DMS 273 (cell line): ENCODE measurements at regions not wholly inside any gene's neighbourhood (a gene's known extent, or its start where the extent isn't known, plus 50 kb on each side); places are given as distances from the start of the nearest gene placed in this dataset.
"Not testable (repeated sequence)": the region's sequence is repeated elsewhere in the genome, so short reads cannot be mapped to it uniquely, and the experiment has no call there.

Experiments used
- DNase-seq: peaks from one replicate; lab custom pipeline; 2025; ENCODE audit not compliant: unreplicated experiment; lab: John Stamatoyannopoulos, UW

GRCh38 chr3:144023543-144023942, 51.9 kb downstream of the DIPK2A start:
- DNase-seq = not testable (repeated sequence)

- DNase-seq = no peak
Observed at GRCh38 chr3:144028798-144029411, 57.3 kb downstream of the DIPK2A start.

- DNase-seq = no peak
Observed at GRCh38 chr3:144029769-144030168, 58.1 kb downstream of the DIPK2A start.

DNA sequence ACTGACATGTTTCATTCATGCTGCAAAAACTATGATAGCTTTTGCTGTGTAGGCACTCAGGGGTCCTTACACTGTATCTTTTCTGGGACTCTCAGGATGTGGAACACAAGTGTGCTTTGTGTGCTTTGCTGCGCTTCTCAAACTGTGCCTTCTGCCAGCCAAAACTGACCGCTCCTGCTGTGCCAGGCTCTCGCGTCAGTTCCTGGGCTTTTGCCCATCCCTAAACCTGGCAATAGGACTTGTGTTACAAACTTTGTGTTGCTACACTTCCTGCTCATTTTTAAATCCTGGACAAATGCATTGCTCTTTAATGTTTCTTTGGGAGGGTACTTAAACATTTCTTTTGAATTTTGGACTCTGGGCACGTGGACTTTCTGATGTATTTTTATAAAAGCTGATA, 60.3 kb downstream of the DIPK2A start:
- DNase-seq = peak; percentile 45

DNA sequence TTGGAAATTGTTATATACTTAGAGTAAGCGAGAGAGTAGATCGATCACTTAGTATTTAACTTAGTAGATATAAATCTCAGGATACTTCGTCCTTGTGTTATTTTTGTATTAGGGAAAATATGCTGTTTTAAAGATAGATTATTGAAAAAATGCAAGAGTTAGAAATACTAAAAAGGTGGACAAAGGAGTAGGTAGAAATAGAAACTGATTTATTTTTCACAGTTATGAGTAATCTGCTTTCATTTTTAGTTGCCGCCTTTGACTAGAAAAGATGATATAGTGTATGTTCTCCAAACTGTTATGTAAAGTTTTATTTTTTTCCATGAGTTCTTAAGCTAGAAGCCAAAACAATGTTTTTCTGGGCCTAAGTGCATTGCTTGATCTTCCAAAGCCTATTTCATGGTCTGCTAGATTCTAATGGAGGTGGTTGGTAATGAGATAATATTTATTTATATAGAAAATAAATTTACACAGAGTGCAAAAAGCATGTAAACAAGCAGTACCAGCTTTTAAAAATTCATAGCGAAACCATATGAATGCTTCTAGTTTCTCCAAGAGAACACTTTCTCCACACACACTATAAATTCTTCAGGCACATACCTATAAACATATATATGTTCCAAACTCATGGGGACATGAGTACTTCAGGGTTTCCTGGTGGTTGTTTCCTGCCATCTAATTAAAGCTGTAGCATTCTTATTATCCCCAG, 61.1 kb downstream of the DIPK2A start:
- no peak for DNase-seq

DNA sequence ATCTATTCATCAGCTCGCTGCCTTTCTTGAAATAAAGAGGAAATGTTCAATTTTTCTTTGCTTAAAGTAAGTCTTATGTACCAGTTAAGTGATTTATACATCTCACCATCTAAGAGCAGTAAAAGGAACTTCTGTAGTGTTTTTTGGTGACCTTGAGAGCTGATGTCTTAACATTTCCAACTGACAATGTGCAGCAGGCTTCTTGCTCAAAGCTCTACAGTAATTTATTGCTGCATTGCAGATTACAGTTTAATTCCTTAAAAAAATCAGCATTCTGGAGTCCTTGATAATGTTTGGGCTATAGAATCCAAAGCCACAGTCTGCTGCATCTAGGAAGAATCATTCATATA, 61.6 kb downstream of the DIPK2A start:
- DNase-seq = no peak

DNA sequence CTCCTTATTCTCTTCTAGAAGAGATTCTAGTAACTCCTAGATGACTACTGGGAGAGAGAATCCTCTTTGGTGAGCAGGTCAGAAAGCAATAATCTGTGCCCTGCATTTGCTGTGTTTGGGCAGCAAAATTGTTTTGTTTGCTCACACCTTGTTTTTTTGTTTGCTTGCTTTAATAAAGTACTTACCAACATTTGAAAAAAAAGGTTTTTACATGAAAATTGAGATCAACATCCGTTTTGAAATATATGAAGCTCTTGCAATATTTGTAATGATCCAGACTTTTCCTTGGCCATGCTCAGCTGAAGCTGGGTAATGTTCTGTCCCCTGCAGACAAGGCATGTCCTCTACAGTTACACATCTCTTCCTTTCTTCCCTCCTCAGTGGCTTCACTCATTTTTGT, 62.2 kb downstream of the DIPK2A start:
- no peak for DNase-seq

DNA sequence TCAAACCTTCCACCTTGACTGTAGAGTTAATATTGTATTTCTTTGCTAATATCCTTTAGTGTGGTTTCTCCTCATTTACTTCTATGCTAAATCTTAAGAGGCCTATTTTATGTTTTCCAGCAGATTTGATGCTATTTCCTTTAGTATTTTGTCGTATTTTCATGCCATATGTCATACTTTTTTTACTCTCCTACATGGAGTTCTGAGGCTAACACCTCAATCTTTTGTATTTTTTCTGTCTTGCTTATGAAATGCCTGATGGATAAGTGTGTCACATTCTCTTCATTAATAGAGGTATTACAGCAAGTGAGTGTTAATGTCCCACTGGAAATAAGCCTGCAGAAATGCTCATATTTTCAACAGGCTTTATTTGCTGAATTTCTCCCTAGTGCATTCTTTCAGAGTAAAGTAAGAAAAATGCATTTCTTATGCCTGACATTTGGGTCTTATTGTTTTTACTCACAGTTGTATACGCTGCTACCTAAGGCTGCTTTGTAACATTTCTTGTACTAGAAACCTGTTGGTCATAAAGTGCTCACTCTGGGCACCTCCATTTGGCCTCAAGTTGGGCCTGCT, 63.2 kb downstream of the DIPK2A start:
- DNase-seq = no peak

DNA sequence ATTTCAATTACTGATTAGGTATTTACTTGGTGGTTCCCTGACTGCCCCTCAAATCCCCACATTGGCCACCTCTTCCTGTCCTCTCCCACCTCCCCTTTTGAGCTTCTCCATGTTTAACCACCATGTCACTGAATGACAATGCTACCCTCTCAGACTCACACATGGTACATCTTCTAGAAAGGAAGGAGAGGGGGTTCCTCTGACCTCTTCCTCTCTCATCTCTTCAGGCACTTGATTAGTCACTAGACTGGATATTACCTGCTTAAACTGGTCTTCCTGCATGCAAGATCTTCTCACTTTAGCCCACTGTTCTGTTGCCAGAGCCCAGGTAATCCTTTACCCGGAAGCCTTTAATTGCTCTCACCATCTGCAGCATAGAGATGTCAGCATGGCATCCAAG, 64.9 kb downstream of the DIPK2A start:
- DNase-seq = no peak

DNA sequence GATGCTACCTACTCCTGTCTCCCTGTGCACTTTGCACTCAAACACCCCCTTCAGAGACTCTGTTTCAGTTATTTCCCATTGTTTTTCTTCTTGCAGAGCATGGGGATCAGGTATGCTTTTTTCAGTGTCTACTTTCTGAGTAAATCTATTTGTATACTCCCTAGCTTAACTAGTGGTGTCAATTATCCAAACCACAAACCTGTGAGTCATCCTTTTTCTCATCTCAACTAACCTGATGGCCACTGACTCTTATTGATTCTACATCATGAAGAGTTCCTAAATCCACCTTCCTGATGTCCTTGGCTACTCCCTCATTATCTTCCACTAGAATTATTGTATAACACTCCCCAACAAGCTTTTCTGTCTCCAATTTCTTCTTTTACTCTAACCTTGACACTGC, 68.0 kb downstream of the DIPK2A start:
- DNase-seq = no peak

- DNase-seq = no peak
Observed at GRCh38 chr3:144041960-144042556, 70.4 kb downstream of the DIPK2A start.

DNA sequence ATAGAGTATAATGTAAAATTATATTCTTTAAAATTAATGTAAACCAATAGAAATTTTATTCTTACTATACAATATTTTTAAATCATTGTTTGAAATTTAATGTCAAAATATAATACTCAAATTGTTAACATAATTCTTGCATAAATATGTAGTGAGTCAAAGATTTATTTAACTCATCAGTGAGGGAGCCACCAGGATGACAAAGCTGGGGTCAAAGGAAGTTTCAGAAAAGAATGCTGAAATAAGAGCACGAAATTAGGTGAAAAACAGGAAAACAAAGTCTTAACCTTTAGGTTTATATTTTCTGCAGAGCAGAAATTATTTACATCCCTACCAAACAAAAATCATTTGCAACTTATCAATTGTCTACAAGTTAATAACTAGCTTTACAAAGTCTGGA, 74.1 kb downstream of the DIPK2A start:
- no peak for DNase-seq

DNA sequence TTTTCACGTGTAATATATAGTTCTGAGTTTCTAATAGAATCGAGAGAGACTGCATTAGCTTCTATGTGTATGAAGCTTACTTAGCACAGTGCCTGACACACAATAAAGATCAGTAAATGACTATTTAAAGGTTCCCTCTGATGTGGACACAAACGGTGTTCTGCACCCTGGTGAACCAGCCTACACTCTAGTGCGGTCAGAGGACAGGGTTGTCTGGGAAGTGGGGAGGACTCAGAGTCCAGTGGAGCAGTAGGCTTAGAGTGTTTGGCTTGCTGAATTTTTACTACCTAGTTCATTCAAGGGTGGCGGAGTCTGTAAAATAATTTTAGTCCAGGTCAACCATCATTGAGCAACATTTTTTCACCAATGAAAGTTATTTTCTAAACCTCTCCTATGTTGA, 77.8 kb downstream of the DIPK2A start:
- no peak for DNase-seq

GRCh38 chr3:144051211-144051610, 79.6 kb downstream of the DIPK2A start:
- DNase-seq = no peak

- DNase-seq = no peak
Observed at GRCh38 chr3:144052275-144052674, 80.7 kb downstream of the DIPK2A start.

DNA sequence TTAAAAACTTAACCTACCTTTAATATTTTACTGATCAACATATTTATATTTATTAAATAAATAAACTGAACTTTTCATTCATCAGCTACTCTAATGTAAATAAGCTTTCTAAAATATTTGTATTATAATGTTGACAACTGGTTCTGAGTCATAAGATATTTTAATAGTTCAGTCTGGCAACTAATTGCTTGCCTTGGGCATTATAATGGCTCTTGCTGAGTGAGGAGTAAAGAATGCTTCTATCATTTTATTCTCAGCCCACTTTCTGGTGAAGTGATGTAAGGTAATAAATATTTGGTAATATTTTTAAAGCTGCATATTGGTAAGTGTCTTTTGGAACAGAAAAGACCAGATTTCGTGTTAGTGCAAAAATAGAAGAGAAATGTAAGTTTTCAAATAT, 81.5 kb downstream of the DIPK2A start:
- no peak for DNase-seq

DNA sequence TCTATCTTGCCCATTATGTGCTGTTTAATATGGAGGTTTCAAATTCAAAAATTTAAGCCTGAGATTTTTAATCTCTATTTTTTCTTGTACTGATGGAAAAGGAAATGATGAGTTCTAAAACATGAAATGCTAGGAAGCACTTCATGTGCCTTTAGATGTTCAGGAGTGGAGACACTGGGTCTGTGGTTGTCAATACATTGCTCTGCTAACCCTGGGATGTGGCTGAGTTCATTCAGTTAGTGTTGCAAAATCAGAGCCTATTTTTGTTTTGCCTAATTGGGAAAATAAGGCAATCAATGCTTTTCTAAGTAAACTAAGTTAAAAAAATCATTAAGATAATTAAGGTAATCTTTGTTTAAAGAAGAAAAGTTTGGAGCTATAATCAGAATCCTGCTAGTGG, 83.1 kb downstream of the DIPK2A start:
- no peak for DNase-seq

- no peak for DNase-seq
Observed at GRCh38 chr3:144055604-144056003, 84.0 kb downstream of the DIPK2A start.

DNA sequence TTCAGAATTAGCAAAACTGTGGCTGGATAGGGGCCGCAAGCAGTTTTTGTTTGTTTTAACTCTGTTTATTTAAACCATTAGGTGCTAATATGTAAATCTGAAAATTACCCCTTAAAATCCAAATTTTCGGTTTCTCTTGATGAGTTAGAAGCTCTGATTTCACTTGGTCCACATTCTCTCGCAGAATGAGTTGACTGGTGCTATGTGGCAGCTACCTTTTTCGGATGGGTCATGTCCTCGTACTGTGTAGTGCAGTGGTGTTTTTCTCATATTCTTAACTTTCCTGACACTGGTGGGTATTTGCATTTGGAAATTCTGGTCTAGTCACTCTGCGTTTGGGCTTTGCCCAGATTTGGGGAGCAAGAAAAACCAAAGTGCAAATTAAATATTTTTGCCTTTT, 87.1 kb downstream of the DIPK2A start:
- DNase-seq = no peak

DNA sequence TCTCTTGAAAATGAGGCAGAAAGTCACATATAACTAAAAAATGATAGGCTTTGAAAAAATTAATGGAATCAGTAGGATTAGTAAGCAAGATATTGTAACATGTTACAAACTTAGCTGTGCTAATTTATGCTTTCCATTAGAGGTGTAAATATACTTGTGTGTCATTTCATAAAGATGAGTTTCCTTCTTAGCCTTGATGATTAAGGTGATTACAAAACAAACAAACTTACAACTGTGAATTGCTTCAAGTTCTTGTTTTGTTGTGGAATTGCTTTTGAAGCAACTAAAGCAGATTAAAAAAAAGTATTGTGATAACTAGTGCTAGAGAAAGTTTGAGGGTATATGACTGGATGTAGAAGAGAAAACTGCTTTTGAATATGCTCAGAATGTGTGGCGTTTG, 87.9 kb downstream of the DIPK2A start:
- DNase-seq = no peak

- no peak for DNase-seq
Observed at GRCh38 chr3:144060881-144061280, 89.3 kb downstream of the DIPK2A start.

- no peak for DNase-seq
Observed at GRCh38 chr3:144063306-144063705, 91.7 kb downstream of the DIPK2A start.
